WERI-Rb-1 (cell line): ENCODE measurements at regions not wholly inside any gene's neighbourhood (a gene's known extent, or its start where the extent isn't known, plus 50 kb on each side); places are given as distances from the start of the nearest gene placed in this dataset.

Experiments used
- DNase-seq: peaks from one replicate; pipeline ENCODE4 v3.0.0-alpha.2; 2020
- H3K27ac ChIP-seq: fragments of 250-450 bp; sonication (Bioruptor Pico); 2 replicates; pipeline ENCODE4 v1.5.1; 2020; ENCODE audit warnings: mild to moderate bottlenecking, moderate library complexity
- H3K27me3 ChIP-seq: fragments of 250-450 bp; sonication (Bioruptor Pico); 2 replicates; pipeline ENCODE4 v1.5.1; 2021; ENCODE audit warnings: mild to moderate bottlenecking, low read depth, moderate library complexity; ENCODE audit not compliant: insufficient read depth, severe bottlenecking
- H3K36me3 ChIP-seq: fragments of 250-450 bp; sonication (Bioruptor Pico); 2 replicates; pipeline ENCODE4 v1.5.1; 2020; ENCODE audit warnings: mild to moderate bottlenecking, moderate library complexity
- H3K4me3 ChIP-seq: 2 replicates; pipeline ENCODE4 v1.5.1; 2011; ENCODE audit warnings: low read depth, mild to moderate bottlenecking, control low read depth, low read length
- H3K9me3 ChIP-seq: fragments of 250-450 bp; sonication (Bioruptor Pico); 2 replicates; pipeline ENCODE4 v1.5.1; 2021; ENCODE audit warnings: mild to moderate bottlenecking, moderate library complexity; ENCODE audit not compliant: severe bottlenecking
- TF ChIP-seq, protein P1 (sequence below): IDR thresholded peaks from 2 replicates; pipeline ENCODE4 v1.5.1; 2011; ENCODE audit warnings: low read depth, mild to moderate bottlenecking, control low read depth, inconsistent platforms, low read length

DNA sequence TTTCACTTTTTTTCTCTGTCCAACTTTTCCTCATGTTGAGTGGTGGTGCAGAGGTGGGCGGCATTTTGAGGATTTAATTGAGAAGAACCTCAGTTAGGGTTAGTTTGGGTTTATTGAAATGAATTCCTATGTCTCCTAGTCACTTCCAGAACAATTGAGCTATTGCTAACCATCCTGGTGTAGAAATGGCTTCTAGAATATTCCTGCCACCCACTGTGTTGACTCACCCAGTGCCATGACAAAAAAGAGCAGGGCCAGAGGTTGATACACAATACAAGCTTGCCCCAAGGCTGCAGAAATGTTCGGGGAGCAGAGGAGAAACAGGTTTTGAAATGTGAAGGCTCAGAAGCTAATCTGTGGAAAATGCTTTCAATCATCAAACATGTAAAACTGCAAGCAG is 167.1 kb upstream of the TRIB2 start:
- Histone ChIP-seq H3K36me3 (no peaks in the 10 kb centered on the region), H3K27me3 (no peaks in the 10 kb centered on the region), H3K27ac (no peak overlapping the region), H3K4me3 (no peak overlapping the region), H3K9me3 (no peaks in the 10 kb centered on the region)
- DNase-seq, result no peak
- TF ChIP-seq, protein P1, sequence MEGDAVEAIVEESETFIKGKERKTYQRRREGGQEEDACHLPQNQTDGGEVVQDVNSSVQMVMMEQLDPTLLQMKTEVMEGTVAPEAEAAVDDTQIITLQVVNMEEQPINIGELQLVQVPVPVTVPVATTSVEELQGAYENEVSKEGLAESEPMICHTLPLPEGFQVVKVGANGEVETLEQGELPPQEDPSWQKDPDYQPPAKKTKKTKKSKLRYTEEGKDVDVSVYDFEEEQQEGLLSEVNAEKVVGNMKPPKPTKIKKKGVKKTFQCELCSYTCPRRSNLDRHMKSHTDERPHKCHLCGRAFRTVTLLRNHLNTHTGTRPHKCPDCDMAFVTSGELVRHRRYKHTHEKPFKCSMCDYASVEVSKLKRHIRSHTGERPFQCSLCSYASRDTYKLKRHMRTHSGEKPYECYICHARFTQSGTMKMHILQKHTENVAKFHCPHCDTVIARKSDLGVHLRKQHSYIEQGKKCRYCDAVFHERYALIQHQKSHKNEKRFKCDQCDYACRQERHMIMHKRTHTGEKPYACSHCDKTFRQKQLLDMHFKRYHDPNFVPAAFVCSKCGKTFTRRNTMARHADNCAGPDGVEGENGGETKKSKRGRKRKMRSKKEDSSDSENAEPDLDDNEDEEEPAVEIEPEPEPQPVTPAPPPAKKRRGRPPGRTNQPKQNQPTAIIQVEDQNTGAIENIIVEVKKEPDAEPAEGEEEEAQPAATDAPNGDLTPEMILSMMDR, result no peak

DNA sequence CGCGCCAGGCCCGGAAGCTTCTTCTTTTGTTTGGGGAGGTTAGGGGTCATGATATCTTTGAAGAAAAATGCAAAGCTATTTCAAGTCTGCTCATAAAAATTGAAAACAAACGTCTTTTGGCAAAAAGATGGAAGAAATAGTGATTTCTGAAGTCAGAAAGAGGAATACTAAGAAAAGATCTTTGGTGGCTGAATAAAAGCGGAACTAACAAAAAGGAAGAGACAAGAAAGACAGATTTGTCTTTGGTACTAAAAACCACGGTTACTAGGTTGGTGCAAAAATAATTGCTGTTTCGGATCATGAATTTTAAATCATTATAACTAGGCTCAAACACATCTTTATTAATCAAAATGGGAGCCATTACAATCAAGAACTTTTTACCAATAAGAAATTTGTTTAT is 164.6 kb upstream of the TRIB2 start:
- no peak for DNase-seq
- no peaks in the 10 kb centered on the region for H3K27me3 ChIP-seq
- no peak overlapping the region for H3K4me3 ChIP-seq
- TF ChIP-seq, protein P1, result no peak
- no peak overlapping the region for H3K27ac ChIP-seq
- no peaks in the 10 kb centered on the region for H3K36me3 ChIP-seq
- no peaks in the 10 kb centered on the region for H3K9me3 ChIP-seq

DNA sequence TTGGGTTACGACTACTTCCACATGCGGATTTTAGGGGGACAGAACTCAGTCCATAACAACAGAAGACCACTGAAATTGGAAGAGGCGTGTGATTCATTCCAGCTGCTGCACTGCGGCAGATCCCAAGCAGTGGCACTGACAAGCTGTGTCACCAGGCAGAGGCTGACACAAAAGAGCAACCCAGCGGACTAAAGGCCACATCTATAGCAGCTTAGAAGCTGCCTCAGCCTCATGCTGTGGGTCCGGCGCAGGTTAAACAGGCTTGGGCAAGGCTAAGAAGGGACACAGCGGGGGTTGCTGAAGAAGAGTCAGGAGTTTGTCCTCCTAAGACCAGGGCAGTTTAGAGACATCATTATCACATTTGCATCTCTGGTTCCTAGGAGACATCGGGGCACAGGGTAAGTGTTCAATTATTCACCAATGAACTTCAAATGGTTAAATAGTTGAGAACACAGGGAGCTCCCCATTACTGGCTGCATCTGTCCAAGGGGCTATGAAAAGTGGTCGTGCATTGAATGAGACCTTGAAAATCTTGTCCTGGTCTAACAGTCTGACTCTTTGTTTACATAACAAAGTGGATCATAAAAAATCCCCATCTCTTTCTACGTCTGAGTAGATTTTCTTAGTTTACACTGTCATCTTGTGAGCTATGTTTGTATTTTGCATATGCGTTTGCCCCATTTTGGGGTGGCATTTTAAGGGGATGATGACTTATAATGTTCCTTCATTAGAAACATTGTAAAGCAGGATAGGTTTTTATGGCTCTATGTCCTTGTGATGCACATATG is 162.3 kb upstream of the TRIB2 start:
- Histone ChIP-seq H3K4me3 (no peak overlapping the region), H3K27ac (no peak overlapping the region), H3K27me3 (no peaks in the 10 kb centered on the region), H3K36me3 (no peaks in the 10 kb centered on the region), H3K9me3 (no peaks in the 10 kb centered on the region)
- DNase-seq, result peak; percentile 79
- TF ChIP-seq, protein P1, result no peak

DNA sequence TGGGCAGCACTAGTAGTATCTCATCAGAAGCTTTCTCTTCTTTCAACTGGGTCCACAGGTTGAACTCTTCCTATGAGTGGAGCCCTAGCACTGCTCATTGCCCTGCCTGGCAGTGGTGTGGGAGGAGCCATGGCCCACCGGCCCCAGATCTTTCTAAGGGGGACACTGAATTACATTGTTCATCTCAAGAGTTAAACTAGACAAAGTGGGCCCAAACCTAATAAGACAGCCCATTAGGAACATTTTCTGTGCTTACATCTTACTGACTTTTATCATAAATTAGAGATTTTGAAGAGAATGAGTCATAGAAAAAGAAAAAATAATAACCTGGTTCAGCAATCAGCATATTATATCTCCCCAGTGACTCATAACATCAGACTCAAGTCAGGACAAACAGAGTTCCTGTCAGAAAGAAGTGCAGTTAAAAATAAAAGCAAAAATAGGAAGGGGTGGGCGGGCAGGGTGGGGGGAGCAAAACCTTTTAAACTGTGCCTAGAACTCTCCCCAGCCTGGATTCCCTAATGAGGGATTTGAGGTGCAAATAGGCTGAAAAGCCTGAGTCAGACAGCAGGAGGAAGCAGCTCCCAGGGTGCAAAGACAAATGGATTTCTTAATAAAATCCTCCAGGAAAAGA is 161.6 kb upstream of the TRIB2 start:
- no peak overlapping the region for H3K4me3 ChIP-seq
- no peaks in the 10 kb centered on the region for H3K36me3 ChIP-seq
- H3K9me3 ChIP-seq, result no peaks in the 10 kb centered on the region
- H3K27me3 ChIP-seq, result no peaks in the 10 kb centered on the region
- DNase-seq, result peak; percentile 33
- TF ChIP-seq, protein P1, result 0 out of 2 replicates have a peak, but pooled peaks have one; percentile 23
- no peak overlapping the region for H3K27ac ChIP-seq

DNA sequence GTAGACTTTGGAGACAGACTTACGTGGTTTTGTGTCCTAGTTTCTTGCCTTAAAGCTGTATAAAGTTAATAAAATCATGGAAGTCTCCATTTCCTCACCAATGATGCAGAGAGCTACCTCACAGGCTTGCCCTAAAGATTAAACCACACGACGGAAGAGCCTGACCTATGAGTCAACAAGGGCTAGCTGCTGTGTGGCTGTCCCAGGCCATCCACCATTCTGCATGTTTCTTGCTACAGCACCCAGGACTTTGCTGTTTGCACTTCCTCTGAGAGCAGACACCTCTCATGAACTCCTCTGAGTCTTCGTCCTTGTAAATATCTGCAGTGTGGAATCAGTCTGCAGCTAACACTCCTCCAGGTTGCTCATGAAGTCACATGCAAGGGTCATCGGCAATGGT is 160.0 kb upstream of the TRIB2 start:
- Histone ChIP-seq H3K27me3 (no peaks in the 10 kb centered on the region), H3K27ac (no peak overlapping the region), H3K36me3 (no peaks in the 10 kb centered on the region), H3K9me3 (no peaks in the 10 kb centered on the region), H3K4me3 (no peak overlapping the region)
- TF ChIP-seq, protein P1, result no peak
- DNase-seq, result no peak
